ENCODE measurements at regions not wholly inside any gene's neighbourhood (a gene's known extent, or its start where the extent isn't known, plus 50 kb on each side); places are given as distances from the start of the nearest gene placed in this dataset.

GRCh38 chr1:98129491-98129890 is 208.7 kb upstream of the DPYD start:
- TF ChIP-seq REST (IDR thresholded peaks at IDR 0.05; ENCODE audit: low read depth) (no peak), TAF1 (IDR thresholded peaks at IDR 0.05; ENCODE audit: low read depth) (no peak), FOXM1 (IDR thresholded peaks at IDR 0.05; ENCODE audit: borderline replicate concordance, low read depth) (no peak), ZBTB7A (IDR thresholded peaks at IDR 0.05; ENCODE audit: low read depth) (no peak), RAD21 (IDR thresholded peaks at IDR 0.05; ENCODE audit: low read depth) (no peak), USF1 (IDR thresholded peaks at IDR 0.05) (no peak), CEBPB (IDR thresholded peaks at IDR 0.05) (no peak), YY1 (IDR thresholded peaks at IDR 0.05; ENCODE audit: low read depth) (no peak), TEAD4 (IDR thresholded peaks at IDR 0.05) (no peak), NFIC (IDR thresholded peaks at IDR 0.05) (no peak), EGR1 (IDR thresholded peaks at IDR 0.05) (no peak), TCF12 (IDR thresholded peaks at IDR 0.05; ENCODE audit: low read depth) (no peak), MAX (IDR thresholded peaks at IDR 0.05) (no peak), EP300 (IDR thresholded peaks at IDR 0.05; ENCODE audit: borderline replicate concordance) (no peak)

Measured in Ishikawa (cell line).